Osteoblast (primary cell): ENCODE measurements at regions not wholly inside any gene's neighbourhood (a gene's known extent, or its start where the extent isn't known, plus 50 kb on each side); places are given as distances from the start of the nearest gene placed in this dataset.

Experiments used
- DNase-seq: peaks from one replicate; pipeline ENCODE4 v3.0.0; 2011; ENCODE audit warnings: low spot score, mixed read lengths; ENCODE audit not compliant: insufficient read length; ENCODE audit errors: missing footprints
- H2AFZ ChIP-seq: 2 replicates; pipeline ENCODE4 v1.6.0; 2011; ENCODE audit warnings: mild to moderate bottlenecking, low read length
- H3K27ac ChIP-seq: 2 replicates; pipeline ENCODE4 v1.5.1; 2011; ENCODE audit warnings: mild to moderate bottlenecking, low read depth, low read length, moderate library complexity
- H3K27me3 ChIP-seq: 2 replicates; pipeline ENCODE4 v1.6.0; 2012; ENCODE audit warnings: mild to moderate bottlenecking, control low read depth, inconsistent platforms, low read length, moderate library complexity; ENCODE audit not compliant: insufficient read depth
- H3K36me3 ChIP-seq: 2 replicates; pipeline ENCODE4 v1.5.1; 2011; ENCODE audit warnings: mild to moderate bottlenecking, low read length, control low read depth, moderate library complexity; ENCODE audit not compliant: insufficient read depth
- H3K4me1 ChIP-seq: 2 replicates; pipeline ENCODE4 v1.5.1; 2011; ENCODE audit warnings: mild to moderate bottlenecking, low read length, control low read depth, moderate library complexity; ENCODE audit not compliant: insufficient read depth
- H3K4me2 ChIP-seq: 2 replicates; pipeline ENCODE4 v1.6.0; 2011; ENCODE audit warnings: mild to moderate bottlenecking, low read length; ENCODE audit not compliant: insufficient read depth
- H3K4me3 ChIP-seq: fragments of 200-600 bp; sonication (generic); 3 replicates; pipeline ENCODE4 v1.5.1; 2012; ENCODE audit warnings: mild to moderate bottlenecking, low read length, inconsistent platforms; ENCODE audit not compliant: insufficient read depth
- H3K79me2 ChIP-seq: 2 replicates; pipeline ENCODE4 v1.6.0; 2012; ENCODE audit warnings: mild to moderate bottlenecking, low read length, control low read depth, inconsistent platforms; ENCODE audit not compliant: insufficient read depth
- H3K9me3 ChIP-seq: 2 replicates; pipeline ENCODE4 v1.5.1; 2011; ENCODE audit warnings: low read depth, low read length, control low read depth
- H4K20me1 ChIP-seq: 2 replicates; pipeline ENCODE4 v1.6.0; 2012; ENCODE audit warnings: mild to moderate bottlenecking, low read length, control low read depth; ENCODE audit not compliant: insufficient read depth
- CTCF ChIP-seq: IDR thresholded peaks from 2 replicates; pipeline ENCODE4 v1.5.1; 2011; ENCODE audit warnings: mild to moderate bottlenecking, low read depth, low read length, moderate library complexity; ENCODE audit errors: extremely low read depth

DNA sequence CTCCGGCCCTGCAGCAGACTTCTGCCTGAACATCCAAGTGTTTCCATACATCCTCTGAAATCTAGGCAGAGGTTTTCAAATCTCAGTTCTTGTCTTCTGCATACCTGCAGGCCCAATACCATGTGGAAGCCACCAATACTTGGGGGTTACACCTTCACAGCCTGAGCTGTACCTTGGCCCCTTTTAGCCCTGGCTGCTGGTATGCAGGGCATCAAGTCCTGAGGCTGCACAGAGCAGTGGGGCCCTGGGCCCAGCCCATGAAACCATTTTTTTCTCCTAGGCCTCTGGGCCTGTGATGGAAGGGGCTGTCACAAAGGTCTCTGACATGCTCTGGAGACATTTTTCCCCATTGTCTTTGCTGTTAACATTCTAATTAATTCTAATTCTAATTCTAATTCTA is 680.6 kb downstream of the ELAVL2 start:
- H3K4me1 ChIP-seq: no peaks in the 10 kb centered on the region
- H2AFZ ChIP-seq: no peak overlapping the region
- TF ChIP-seq CTCF: no peak
- H4K20me1 ChIP-seq: no peaks in the 10 kb centered on the region
- H3K4me3 ChIP-seq: no peak overlapping the region
- H3K79me2 ChIP-seq: no peaks in the 10 kb centered on the region
- H3K36me3 ChIP-seq: no peaks in the 10 kb centered on the region
- DNase-seq: no peak
- no peaks in the 10 kb centered on the region for H3K9me3 ChIP-seq
- H3K27me3 ChIP-seq: no peaks in the 10 kb centered on the region
- no peak overlapping the region for H3K4me2 ChIP-seq
- H3K27ac ChIP-seq: no peak overlapping the region

DNA sequence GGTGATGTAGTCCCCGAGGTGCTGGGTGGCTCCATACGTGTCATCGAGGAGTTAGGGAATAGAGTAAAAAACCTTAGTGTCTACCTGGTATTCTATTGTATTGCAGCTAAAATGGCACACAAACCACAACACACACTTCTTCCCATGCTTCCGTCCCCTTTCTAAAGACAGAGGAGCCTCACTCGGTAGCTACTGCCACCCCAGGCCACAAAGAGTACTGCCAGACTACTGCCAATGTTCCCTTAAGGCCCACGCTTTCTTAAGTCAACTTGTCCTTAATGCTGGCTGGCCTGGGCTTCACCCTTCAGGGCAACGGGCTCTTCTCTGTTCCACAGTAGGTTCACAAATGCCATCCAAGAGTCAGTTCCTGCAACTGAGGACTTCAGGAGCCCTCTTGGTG is 673.0 kb downstream of the ELAVL2 start:
- Histone ChIP-seq H2AFZ (no peak overlapping the region), H3K27ac (no peak overlapping the region), H3K27me3 (no peaks in the 10 kb centered on the region), H4K20me1 (no peaks in the 10 kb centered on the region), H3K4me2 (no peak overlapping the region), H3K4me1 (no peaks in the 10 kb centered on the region), H3K9me3 (no peaks in the 10 kb centered on the region), H3K4me3 (no peak overlapping the region), H3K36me3 (no peaks in the 10 kb centered on the region), H3K79me2 (no peaks in the 10 kb centered on the region)
- no peak for TF ChIP-seq CTCF
- no peak for DNase-seq

DNA sequence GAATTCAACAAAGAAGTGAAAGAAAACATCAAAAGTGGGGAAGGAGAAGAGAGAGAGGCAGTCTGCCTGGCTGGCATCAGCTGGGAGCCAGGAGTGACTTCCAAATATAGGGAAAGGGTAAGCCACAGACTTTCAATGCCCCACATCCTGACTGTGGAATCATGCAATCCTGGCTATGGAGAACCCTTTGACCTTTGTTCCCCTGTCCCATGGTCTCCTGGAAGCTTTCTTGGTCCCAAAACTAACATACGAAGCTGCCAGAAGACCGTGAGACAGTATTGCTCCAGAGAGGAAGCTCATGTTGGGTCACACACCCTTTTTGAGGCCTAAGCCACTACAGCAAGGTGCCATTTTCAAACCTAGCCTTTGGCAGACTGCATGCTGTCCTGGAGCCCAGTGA is 665.5 kb downstream of the ELAVL2 start:
- Histone ChIP-seq H3K79me2 (no peaks in the 10 kb centered on the region), H3K4me3 (no peak overlapping the region), H3K9me3 (no peaks in the 10 kb centered on the region), H3K4me2 (no peak overlapping the region), H2AFZ (no peak overlapping the region), H3K36me3 (no peaks in the 10 kb centered on the region), H4K20me1 (no peaks in the 10 kb centered on the region), H3K27me3 (no peaks in the 10 kb centered on the region), H3K4me1 (no peaks in the 10 kb centered on the region), H3K27ac (no peak overlapping the region)
- TF ChIP-seq CTCF: no peak
- DNase-seq: no peak

GRCh38 chr9:23160952-23161469 is 665.0 kb downstream of the ELAVL2 start:
- H2AFZ ChIP-seq: no peak overlapping the region
- no peak overlapping the region for H3K27ac ChIP-seq
- H3K27me3 ChIP-seq: no peaks in the 10 kb centered on the region
- no peaks in the 10 kb centered on the region for H3K79me2 ChIP-seq
- H3K4me2 ChIP-seq: no peak overlapping the region
- H4K20me1 ChIP-seq: no peaks in the 10 kb centered on the region
- no peak for DNase-seq
- H3K4me3 ChIP-seq: no peak overlapping the region
- H3K4me1 ChIP-seq: no peaks in the 10 kb centered on the region
- TF ChIP-seq CTCF: no peak
- no peaks in the 10 kb centered on the region for H3K9me3 ChIP-seq
- H3K36me3 ChIP-seq: no peaks in the 10 kb centered on the region
